DMS 273 (cell line): ENCODE measurements at regions not wholly inside any gene's neighbourhood (a gene's known extent, or its start where the extent isn't known, plus 50 kb on each side); places are given as distances from the start of the nearest gene placed in this dataset.
"Not testable (repeated sequence)": the region's sequence is repeated elsewhere in the genome, so short reads cannot be mapped to it uniquely, and the experiment has no call there.

ENCODE experiments used
- DNase-seq: peaks from one replicate; lab custom pipeline; 2025; ENCODE audit not compliant: unreplicated experiment; lab: John Stamatoyannopoulos, UW

- no peak for DNase-seq
Observed at GRCh38 chr15:69755551-69756310, 303.1 kb downstream of the RPLP1 start.

GRCh38 chr15:69756440-69756839 lies 303.8 kb downstream of the RPLP1 start:
- DNase-seq = no peak

- no peak for DNase-seq
Observed at GRCh38 chr15:69757186-69757585, 304.6 kb downstream of the RPLP1 start.

GRCh38 chr15:69758291-69758771 lies 305.7 kb downstream of the RPLP1 start:
- DNase-seq = no peak

- DNase-seq = no peak
Observed at GRCh38 chr15:69758810-69759790, 306.5 kb downstream of the RPLP1 start.

GRCh38 chr15:69760258-69760845 lies 307.7 kb downstream of the RPLP1 start:
- no peak for DNase-seq

GRCh38 chr15:69760890-69761568 lies 308.4 kb downstream of the RPLP1 start:
- DNase-seq = no peak

GRCh38 chr15:69762373-69763148 lies 309.9 kb downstream of the RPLP1 start:
- DNase-seq = peak; percentile 44

- DNase-seq = peak; percentile 76
Observed at GRCh38 chr15:69763831-69764230, 311.2 kb downstream of the RPLP1 start.

GRCh38 chr15:69766156-69766555 lies 313.5 kb downstream of the RPLP1 start:
- DNase-seq = no peak

- no peak for DNase-seq
Observed at GRCh38 chr15:69767191-69767590, 314.6 kb downstream of the RPLP1 start.

- DNase-seq = not testable (repeated sequence)
Observed at GRCh38 chr15:69769336-69769735, 316.7 kb downstream of the RPLP1 start.

GRCh38 chr15:69774258-69774657 lies 321.6 kb downstream of the RPLP1 start:
- DNase-seq = not testable (repeated sequence)

- DNase-seq = not testable (repeated sequence)
Observed at GRCh38 chr15:69774711-69775110, 322.1 kb downstream of the RPLP1 start.

GRCh38 chr15:69777356-69777755 lies 320.4 kb downstream of the TLE3 start:
- DNase-seq = no peak

GRCh38 chr15:69780374-69780773 lies 317.3 kb downstream of the TLE3 start:
- peak; percentile 6 for DNase-seq

GRCh38 chr15:69780981-69781380 lies 316.7 kb downstream of the TLE3 start:
- DNase-seq = no peak

- DNase-seq = no peak
Observed at GRCh38 chr15:69781411-69782125, 316.1 kb downstream of the TLE3 start.

- no peak for DNase-seq
Observed at GRCh38 chr15:69782139-69782658, 315.5 kb downstream of the TLE3 start.
